ENCODE measurements at regions not wholly inside any gene's neighbourhood (a gene's known extent, or its start where the extent isn't known, plus 50 kb on each side); places are given as distances from the start of the nearest gene placed in this dataset.

DNA sequence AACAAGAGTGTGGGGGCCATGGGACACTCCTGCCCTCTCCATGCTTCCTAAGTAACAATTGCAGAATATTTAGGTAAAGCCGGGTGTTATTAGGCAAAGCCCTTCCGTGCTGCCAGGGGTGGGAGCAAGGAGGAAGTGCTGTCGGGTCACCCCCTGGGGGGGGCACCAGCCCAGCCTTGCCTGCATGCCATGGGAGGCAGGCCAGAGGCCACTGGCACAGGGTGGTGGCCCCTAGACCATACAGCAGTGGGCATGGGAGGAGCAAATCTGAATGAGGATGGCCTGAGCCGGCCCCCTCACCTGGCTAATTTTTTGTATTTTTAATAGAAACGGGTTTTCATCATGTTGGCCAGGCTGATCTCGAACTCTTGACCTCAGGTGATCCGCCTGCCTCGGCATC is 355.7 kb upstream of the CDH8 start:
- H3K27me3 ChIP-seq (ENCODE audit: control insufficient read depth, insufficient read depth, low read length) = no peaks in the 10 kb centered on the region
- no peaks in the 10 kb centered on the region for H3K4me1 ChIP-seq (ENCODE audit: control insufficient read depth, low read depth, low read length)
- no peak overlapping the region for H3K9ac ChIP-seq (ENCODE audit: low read length)
- no peaks in the 10 kb centered on the region for H3K9me3 ChIP-seq (ENCODE audit: control insufficient read depth, low read depth, low read length)
- no peaks in the 10 kb centered on the region for H3K36me3 ChIP-seq (ENCODE audit: control insufficient read depth, low read depth, low read length)
- H3K4me3 ChIP-seq (ENCODE audit: low read length) = no peak overlapping the region
- H3K27ac ChIP-seq (ENCODE audit: low read length) = no peak overlapping the region

DNA sequence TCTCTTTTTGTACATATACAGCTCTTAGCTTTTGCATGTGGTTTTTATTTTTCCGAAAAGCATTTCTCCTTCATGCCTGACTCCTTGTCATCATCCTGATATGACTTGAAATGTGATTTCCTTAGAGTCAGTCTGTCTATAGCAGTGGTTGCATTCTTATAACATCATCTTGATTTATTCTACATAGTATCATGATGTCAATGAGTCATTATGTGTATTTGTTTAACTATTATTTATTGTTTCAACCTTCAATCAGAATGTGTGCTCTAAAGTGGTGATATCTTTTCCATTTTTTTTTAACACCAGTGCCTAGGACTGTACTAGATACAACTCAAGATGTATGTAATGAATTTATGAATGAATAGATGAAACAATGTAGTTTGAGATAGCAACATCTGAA is 354.9 kb upstream of the CDH8 start:
- H3K27me3 ChIP-seq (ENCODE audit: control insufficient read depth, insufficient read depth, low read length) = no peaks in the 10 kb centered on the region
- no peaks in the 10 kb centered on the region for H3K4me1 ChIP-seq (ENCODE audit: control insufficient read depth, low read depth, low read length)
- H3K9ac ChIP-seq (ENCODE audit: low read length) = no peak overlapping the region
- H3K9me3 ChIP-seq (ENCODE audit: control insufficient read depth, low read depth, low read length) = no peaks in the 10 kb centered on the region
- H3K4me3 ChIP-seq (ENCODE audit: low read length) = no peak overlapping the region
- H3K27ac ChIP-seq (ENCODE audit: low read length) = no peak overlapping the region
- H3K36me3 ChIP-seq (ENCODE audit: control insufficient read depth, low read depth, low read length) = no peaks in the 10 kb centered on the region

DNA sequence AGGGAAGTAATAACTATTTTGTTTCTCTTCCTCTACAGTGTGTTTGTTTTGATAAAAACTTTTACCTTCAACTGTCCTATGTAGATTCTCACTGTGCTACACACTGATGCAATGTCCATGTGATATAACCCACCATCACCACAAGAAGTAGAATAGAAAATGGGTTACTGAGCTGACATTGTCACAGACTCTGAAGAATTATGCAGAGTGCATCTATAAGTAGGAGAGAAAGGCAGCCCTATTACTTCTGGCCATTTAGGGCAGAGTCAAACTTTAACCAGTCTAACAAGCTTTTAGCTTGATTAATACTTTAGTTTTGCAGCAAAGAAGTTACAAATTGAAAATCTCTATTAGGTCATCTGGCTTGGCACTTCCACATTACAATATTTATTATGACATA is 354.0 kb upstream of the CDH8 start:
- no peaks in the 10 kb centered on the region for H3K4me1 ChIP-seq (ENCODE audit: control insufficient read depth, low read depth, low read length)
- no peak overlapping the region for H3K27ac ChIP-seq (ENCODE audit: low read length)

DNA sequence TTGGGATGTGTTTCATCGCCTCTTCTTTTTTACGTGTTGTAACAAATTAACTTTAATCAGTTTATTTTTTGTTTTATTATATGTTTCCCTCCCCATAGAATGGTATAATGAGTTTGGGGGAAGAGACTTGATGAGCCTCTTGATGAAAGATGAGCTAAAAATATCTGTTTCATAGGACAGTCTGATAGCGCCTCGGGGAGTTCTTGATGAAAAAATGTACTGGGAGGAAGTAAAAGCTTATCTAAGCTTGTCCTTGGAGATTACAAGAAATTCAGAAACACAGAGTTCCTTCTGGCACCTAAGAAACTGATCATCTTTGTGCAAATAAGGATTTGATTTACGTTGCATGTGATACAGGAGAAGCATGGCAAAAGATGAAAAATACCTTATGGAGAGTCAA is 350.2 kb upstream of the CDH8 start:
- Histone ChIP-seq H3K4me1 (ENCODE audit: control insufficient read depth, low read depth, low read length) (no peaks in the 10 kb centered on the region), H3K4me3 (ENCODE audit: low read length) (no peak overlapping the region), H3K9me3 (ENCODE audit: control insufficient read depth, low read depth, low read length) (no peaks in the 10 kb centered on the region)

More for the DNA sequence above, 354.0 kb upstream of the CDH8 start:
- Histone ChIP-seq H3K27me3 (ENCODE audit: control insufficient read depth, insufficient read depth, low read length) (no peaks in the 10 kb centered on the region), H3K4me3 (ENCODE audit: low read length) (no peak overlapping the region), H3K36me3 (ENCODE audit: control insufficient read depth, low read depth, low read length) (no peaks in the 10 kb centered on the region), H3K9me3 (ENCODE audit: control insufficient read depth, low read depth, low read length) (no peaks in the 10 kb centered on the region), H3K9ac (ENCODE audit: low read length) (no peak overlapping the region)

DNA sequence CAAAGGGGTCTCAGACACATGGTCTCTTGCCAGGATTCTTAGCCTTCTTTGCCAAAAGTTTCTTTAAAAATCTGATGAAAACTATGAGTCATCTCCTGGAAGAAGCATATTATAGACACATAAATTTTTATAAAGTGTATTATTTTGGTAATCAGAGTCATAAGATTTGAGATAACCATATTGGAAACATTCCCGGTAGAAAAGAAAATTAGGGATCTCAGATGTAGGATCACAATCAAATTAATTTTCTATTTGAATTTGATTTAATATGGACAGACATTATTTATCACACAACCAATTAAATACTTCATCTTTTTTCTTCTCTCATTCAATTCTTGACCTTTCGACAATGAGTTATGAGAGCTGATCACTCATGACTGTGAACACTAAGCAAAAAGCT is 347.7 kb upstream of the CDH8 start:
- H3K4me1 ChIP-seq (ENCODE audit: control insufficient read depth, low read depth, low read length) = no peaks in the 10 kb centered on the region
- no peaks in the 10 kb centered on the region for H3K9me3 ChIP-seq (ENCODE audit: control insufficient read depth, low read depth, low read length)
- no peak overlapping the region for H3K9ac ChIP-seq (ENCODE audit: low read length)
- H3K36me3 ChIP-seq (ENCODE audit: control insufficient read depth, low read depth, low read length) = no peaks in the 10 kb centered on the region
- no peaks in the 10 kb centered on the region for H3K27me3 ChIP-seq (ENCODE audit: control insufficient read depth, insufficient read depth, low read length)
- H3K4me3 ChIP-seq (ENCODE audit: low read length) = no peak overlapping the region
- H3K27ac ChIP-seq (ENCODE audit: low read length) = no peak overlapping the region

More for the DNA sequence above, 350.2 kb upstream of the CDH8 start:
- no peak overlapping the region for H3K27ac ChIP-seq (ENCODE audit: low read length)
- no peaks in the 10 kb centered on the region for H3K27me3 ChIP-seq (ENCODE audit: control insufficient read depth, insufficient read depth, low read length)
- H3K36me3 ChIP-seq (ENCODE audit: control insufficient read depth, low read depth, low read length) = no peaks in the 10 kb centered on the region
- no peak overlapping the region for H3K9ac ChIP-seq (ENCODE audit: low read length)

DNA sequence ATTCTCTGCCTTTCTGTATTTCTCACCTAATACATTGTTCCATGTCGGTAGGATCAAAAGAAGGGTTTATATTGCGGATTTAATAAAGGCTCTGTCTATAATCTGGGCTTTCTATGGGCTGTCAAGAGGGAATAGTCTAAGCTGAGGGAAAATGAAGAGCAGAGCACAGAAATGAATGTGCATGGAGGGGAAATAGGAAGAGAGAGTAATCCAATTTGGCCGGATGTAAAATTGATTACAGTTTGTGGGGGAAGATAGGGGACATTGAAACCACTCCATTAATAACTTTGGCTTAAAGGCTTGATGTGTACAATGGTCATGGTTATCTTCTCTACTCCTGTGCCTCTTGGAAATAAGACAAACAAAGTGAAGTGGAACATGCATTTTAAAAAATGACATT is 334.2 kb upstream of the CDH8 start:
- H3K27me3 ChIP-seq (ENCODE audit: control insufficient read depth, insufficient read depth, low read length) = no peaks in the 10 kb centered on the region
- no peaks in the 10 kb centered on the region for H3K9me3 ChIP-seq (ENCODE audit: control insufficient read depth, low read depth, low read length)
- no peak overlapping the region for H3K27ac ChIP-seq (ENCODE audit: low read length)
- no peak overlapping the region for H3K9ac ChIP-seq (ENCODE audit: low read length)
- H3K4me3 ChIP-seq (ENCODE audit: low read length) = no peak overlapping the region
- H3K36me3 ChIP-seq (ENCODE audit: control insufficient read depth, low read depth, low read length) = no peaks in the 10 kb centered on the region
- H3K4me1 ChIP-seq (ENCODE audit: control insufficient read depth, low read depth, low read length) = peaks cover 11% of the 10 kb centered on the region

DNA sequence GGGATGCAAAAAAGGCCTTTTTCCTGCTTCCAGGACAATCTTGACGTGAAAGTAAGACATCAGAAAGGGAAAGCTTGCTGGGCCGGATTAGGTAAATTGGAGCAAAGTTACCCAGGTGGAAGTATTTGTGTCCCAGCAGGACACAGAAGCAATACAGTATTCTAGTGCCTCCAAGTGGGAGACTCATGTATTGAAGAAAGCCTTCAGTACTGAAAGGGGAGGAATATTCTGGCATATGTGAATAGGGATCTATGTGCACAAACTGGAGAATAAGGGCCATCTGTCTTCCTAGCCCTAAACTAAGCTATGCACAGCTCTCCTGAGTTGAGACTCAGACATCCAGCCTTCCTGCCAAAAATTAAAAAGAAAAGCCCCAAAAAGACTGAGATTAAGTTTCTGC is 327.3 kb upstream of the CDH8 start:
- Histone ChIP-seq H3K27me3 (ENCODE audit: control insufficient read depth, insufficient read depth, low read length) (no peaks in the 10 kb centered on the region), H3K9ac (ENCODE audit: low read length) (no peak overlapping the region), H3K4me3 (ENCODE audit: low read length) (no peak overlapping the region), H3K4me1 (ENCODE audit: control insufficient read depth, low read depth, low read length) (no peaks in the 10 kb centered on the region), H3K36me3 (ENCODE audit: control insufficient read depth, low read depth, low read length) (no peaks in the 10 kb centered on the region), H3K27ac (ENCODE audit: low read length) (no peak overlapping the region), H3K9me3 (ENCODE audit: control insufficient read depth, low read depth, low read length) (no peaks in the 10 kb centered on the region)

DNA sequence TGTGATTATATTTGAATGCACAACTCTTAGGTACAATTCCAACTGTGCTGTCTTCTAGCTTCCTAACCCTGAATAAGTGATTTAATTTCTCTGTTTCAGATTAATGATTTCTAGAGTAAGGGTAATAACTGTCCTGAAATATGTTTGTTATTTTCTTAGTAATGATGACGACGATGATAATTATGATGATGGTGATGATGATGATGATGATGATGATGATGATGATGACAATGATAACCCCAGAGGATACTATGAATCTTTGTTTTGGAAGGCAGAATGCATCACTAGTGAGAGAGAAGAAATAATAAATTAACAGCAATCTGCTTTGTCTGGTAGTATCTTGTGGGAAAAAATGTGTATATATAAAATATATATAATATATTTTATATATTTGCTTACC is 317.1 kb upstream of the CDH8 start:
- Histone ChIP-seq H3K36me3 (ENCODE audit: control insufficient read depth, low read depth, low read length) (no peaks in the 10 kb centered on the region), H3K4me3 (ENCODE audit: low read length) (no peak overlapping the region), H3K4me1 (ENCODE audit: control insufficient read depth, low read depth, low read length) (no peaks in the 10 kb centered on the region), H3K27ac (ENCODE audit: low read length) (no peak overlapping the region), H3K9me3 (ENCODE audit: control insufficient read depth, low read depth, low read length) (no peaks in the 10 kb centered on the region), H3K9ac (ENCODE audit: low read length) (no peak overlapping the region), H3K27me3 (ENCODE audit: control insufficient read depth, insufficient read depth, low read length) (no peaks in the 10 kb centered on the region)

DNA sequence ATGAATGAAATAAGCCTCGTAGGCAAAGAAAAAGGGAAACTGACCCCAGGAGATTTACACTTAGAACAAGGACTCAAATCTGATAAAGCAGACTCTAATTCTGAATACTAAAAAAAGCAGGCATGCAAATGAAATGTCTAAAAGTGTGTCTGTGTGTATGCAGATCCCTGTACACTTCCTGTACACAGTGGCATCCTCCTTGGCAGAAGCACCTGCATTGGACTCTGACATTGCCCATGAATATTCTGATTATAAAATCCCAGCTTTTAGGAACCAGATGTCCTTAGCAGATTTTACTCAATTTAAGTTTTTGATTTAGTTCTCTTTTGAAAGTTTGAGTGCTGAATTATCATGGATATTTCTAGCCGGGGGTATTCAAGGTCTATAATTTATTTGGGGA is 306.0 kb upstream of the CDH8 start:
- H3K36me3 ChIP-seq (ENCODE audit: control insufficient read depth, low read depth, low read length) = no peaks in the 10 kb centered on the region
- no peaks in the 10 kb centered on the region for H3K9me3 ChIP-seq (ENCODE audit: control insufficient read depth, low read depth, low read length)
- no peak overlapping the region for H3K4me3 ChIP-seq (ENCODE audit: low read length)
- no peak overlapping the region for H3K27ac ChIP-seq (ENCODE audit: low read length)
- H3K4me1 ChIP-seq (ENCODE audit: control insufficient read depth, low read depth, low read length) = no peaks in the 10 kb centered on the region
- H3K9ac ChIP-seq (ENCODE audit: low read length) = no peak overlapping the region
- H3K27me3 ChIP-seq (ENCODE audit: control insufficient read depth, insufficient read depth, low read length) = no peaks in the 10 kb centered on the region

DNA sequence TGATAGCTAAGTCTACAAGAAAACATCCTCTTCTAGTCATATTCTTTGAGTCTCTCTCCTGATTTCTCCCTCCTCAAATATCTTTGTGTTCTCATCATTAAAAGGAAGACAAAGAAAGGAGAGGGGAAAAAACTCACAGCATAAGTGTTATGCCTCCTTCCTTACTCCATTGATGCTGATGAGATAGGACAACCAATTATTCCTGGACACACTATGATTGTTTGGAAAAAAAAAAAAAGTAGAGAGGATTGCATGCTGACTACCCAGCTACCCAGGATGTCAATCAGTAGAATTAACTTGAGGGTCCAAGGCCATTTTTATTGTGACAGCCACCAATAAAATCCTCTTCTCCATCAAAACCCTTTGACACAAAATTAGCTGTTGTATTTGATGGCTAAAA is 299.1 kb upstream of the CDH8 start:
- Histone ChIP-seq H3K36me3 (ENCODE audit: control insufficient read depth, low read depth, low read length) (no peaks in the 10 kb centered on the region), H3K27ac (ENCODE audit: low read length) (no peak overlapping the region), H3K9me3 (ENCODE audit: control insufficient read depth, low read depth, low read length) (no peaks in the 10 kb centered on the region), H3K9ac (ENCODE audit: low read length) (no peak overlapping the region), H3K4me1 (ENCODE audit: control insufficient read depth, low read depth, low read length) (no peaks in the 10 kb centered on the region), H3K4me3 (ENCODE audit: low read length) (no peak overlapping the region), H3K27me3 (ENCODE audit: control insufficient read depth, insufficient read depth, low read length) (no peaks in the 10 kb centered on the region)

DNA sequence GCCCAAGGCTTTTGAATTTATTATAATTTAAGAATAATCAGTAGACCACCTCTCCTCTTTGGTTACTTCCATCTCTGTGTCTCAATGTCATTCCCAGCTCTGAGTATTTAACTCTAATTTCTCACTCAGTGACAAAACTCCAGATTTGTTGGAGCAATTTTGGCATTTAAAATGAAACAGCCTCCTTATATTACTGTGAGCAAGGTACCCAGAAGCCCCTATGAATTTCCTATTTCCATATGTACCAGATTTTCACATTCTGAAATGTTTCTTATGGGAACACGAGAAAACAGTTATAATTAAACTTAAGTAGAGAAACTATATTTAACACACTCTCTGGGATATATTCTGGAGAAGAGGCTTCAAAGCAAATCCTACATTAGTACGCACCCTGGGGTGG is 285.4 kb upstream of the CDH8 start:
- Histone ChIP-seq H3K36me3 (ENCODE audit: control insufficient read depth, low read depth, low read length) (no peaks in the 10 kb centered on the region), H3K27ac (ENCODE audit: low read length) (no peak overlapping the region), H3K27me3 (ENCODE audit: control insufficient read depth, insufficient read depth, low read length) (no peaks in the 10 kb centered on the region), H3K4me3 (ENCODE audit: low read length) (no peak overlapping the region), H3K9ac (ENCODE audit: low read length) (no peak overlapping the region), H3K4me1 (ENCODE audit: control insufficient read depth, low read depth, low read length) (no peaks in the 10 kb centered on the region), H3K9me3 (ENCODE audit: control insufficient read depth, low read depth, low read length) (no peaks in the 10 kb centered on the region)

DNA sequence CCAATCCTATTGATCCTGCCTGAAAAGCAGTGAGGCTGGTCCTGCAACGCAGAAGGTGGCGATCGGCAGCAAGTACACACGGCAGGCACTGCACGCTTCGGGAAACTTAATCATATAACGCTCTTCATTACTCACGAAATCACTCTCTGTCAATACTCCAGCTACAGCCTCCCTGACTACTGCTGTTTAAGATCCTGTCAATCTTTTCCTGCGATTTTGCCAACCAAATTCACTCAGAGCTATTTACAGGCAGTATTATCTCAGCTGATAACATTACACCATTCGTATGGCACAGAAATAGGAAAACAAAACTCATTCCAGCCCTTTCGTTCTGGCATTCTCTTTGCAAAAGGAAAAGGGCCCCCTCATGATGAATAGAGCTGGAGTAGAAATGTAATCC is 262.4 kb upstream of the CDH8 start:
- no peak overlapping the region for H3K4me3 ChIP-seq (ENCODE audit: low read length)
- H3K27me3 ChIP-seq (ENCODE audit: control insufficient read depth, insufficient read depth, low read length) = no peaks in the 10 kb centered on the region
- H3K27ac ChIP-seq (ENCODE audit: low read length) = no peak overlapping the region
- H3K36me3 ChIP-seq (ENCODE audit: control insufficient read depth, low read depth, low read length) = no peaks in the 10 kb centered on the region
- H3K9ac ChIP-seq (ENCODE audit: low read length) = no peak overlapping the region
- H3K4me1 ChIP-seq (ENCODE audit: control insufficient read depth, low read depth, low read length) = no peaks in the 10 kb centered on the region
- H3K9me3 ChIP-seq (ENCODE audit: control insufficient read depth, low read depth, low read length) = no peaks in the 10 kb centered on the region
